Fibroblast of lung (primary cell): ENCODE measurements at regions not wholly inside any gene's neighbourhood (a gene's known extent, or its start where the extent isn't known, plus 50 kb on each side); places are given as distances from the start of the nearest gene placed in this dataset.

ENCODE experiments used
- DNase-seq, 2 donors: peaks; one replicate each; pipeline versions ENCODE4 v3.0.0 to v3.0.0-alpha.2; 2010; ENCODE audit warnings: low read depth in 2 of 2
- H2AFZ ChIP-seq: 2 replicates; pipeline ENCODE4 v1.5.1; 2012; ENCODE audit warnings: low read length, control low read depth, inconsistent platforms
- H3K27ac ChIP-seq: 2 replicates; pipeline ENCODE4 v1.5.1; 2011; ENCODE audit warnings: low read length, control low read depth; ENCODE audit not compliant: insufficient read depth
- H3K27me3 ChIP-seq: 2 replicates; pipeline ENCODE4 v1.5.1; 2011; ENCODE audit warnings: mild to moderate bottlenecking, low read length; ENCODE audit not compliant: control insufficient read depth, insufficient read depth
- H3K36me3 ChIP-seq: 2 replicates; pipeline ENCODE4 v1.5.1; 2011; ENCODE audit warnings: low read length; ENCODE audit not compliant: control insufficient read depth, insufficient read depth
- H3K4me1 ChIP-seq: 2 replicates; pipeline ENCODE4 v1.5.1; 2011; ENCODE audit warnings: low read length; ENCODE audit not compliant: control insufficient read depth, insufficient read depth; ENCODE audit errors: extremely low read depth
- H3K4me2 ChIP-seq: 2 replicates; pipeline ENCODE4 v1.5.1; 2011; ENCODE audit warnings: low read length, control low read depth; ENCODE audit not compliant: insufficient read depth; ENCODE audit errors: extremely low read depth
- H3K4me3 ChIP-seq, 4 experiments: fragments of 200-600 bp in 1 of 4; sonication (generic) in 1 of 4; replicated peaks in 1 of 4; 2 replicates each; pipeline ENCODE4 v1.5.1; 2011 to 2016; ENCODE audit warnings: low read length in 4 of 4, low read depth in 3 of 4, mild to moderate bottlenecking in 3 of 4, control low read depth in 2 of 4, inconsistent platforms in 1 of 4, mixed read lengths in 1 of 4; ENCODE audit not compliant: insufficient read depth in 1 of 4; ENCODE audit errors: control extremely low read depth in 1 of 4
- H3K79me2 ChIP-seq: 2 replicates; pipeline ENCODE4 v1.5.1; 2012; ENCODE audit warnings: mild to moderate bottlenecking, low read length, inconsistent platforms; ENCODE audit not compliant: control insufficient read depth, insufficient read depth
- H3K9ac ChIP-seq: 2 replicates; pipeline ENCODE4 v1.5.1; 2011; ENCODE audit warnings: mild to moderate bottlenecking, low read length, control low read depth; ENCODE audit not compliant: insufficient read depth
- H3K9me3 ChIP-seq: 2 replicates; pipeline ENCODE4 v1.5.1; 2012; ENCODE audit warnings: low read depth, low read length; ENCODE audit not compliant: control insufficient read depth, insufficient read depth
- H4K20me1 ChIP-seq: 2 replicates; pipeline ENCODE4 v1.5.1; 2011; ENCODE audit warnings: low read length; ENCODE audit not compliant: control insufficient read depth, insufficient read depth; ENCODE audit errors: extremely low read depth
- EZH2 ChIP-seq: IDR thresholded peaks from 2 replicates; pipeline ENCODE4 v1.5.1; 2012; ENCODE audit warnings: low read length, control low read depth, mild to moderate bottlenecking; ENCODE audit errors: missing control alignments
- TF ChIP-seq, protein P1 (sequence below), 2 donors: IDR thresholded peaks in 1 of 2; conservative IDR thresholded peaks in 1 of 2; 1 replicate in 1 of 2; 2 replicates in 1 of 2; pipeline ENCODE4 v1.5.1; 2011 to 2012; ENCODE audit warnings: low read length in 2 of 2, control low read depth in 1 of 2, inconsistent platforms in 1 of 2, low read depth in 1 of 2, mild to moderate bottlenecking in 1 of 2

DNA sequence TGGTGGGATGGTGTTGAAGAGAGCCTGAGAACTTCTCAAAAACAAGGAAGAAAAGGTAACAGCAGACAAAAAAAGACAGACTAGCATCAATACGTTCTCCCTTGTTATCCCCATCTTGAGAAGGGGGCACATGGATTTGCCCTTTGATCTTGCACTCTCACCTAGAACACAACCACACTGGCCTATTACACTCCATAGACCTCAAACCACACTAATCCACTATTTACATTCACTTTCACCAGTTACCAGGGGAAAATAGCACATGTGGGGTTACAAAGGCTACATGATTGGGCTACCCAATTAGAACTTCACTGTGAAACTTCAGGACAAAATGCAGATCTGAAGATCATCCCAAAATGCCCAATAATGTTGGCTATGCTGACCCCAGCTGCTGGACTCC lies 72.6 kb upstream of the SELENOP start:
- no peaks in the 10 kb centered on the region for H3K4me1 ChIP-seq
- no peaks in the 10 kb centered on the region for H4K20me1 ChIP-seq
- no peak overlapping the region for H3K4me3 ChIP-seq
- H3K27me3 ChIP-seq: peaks cover 4% of the 10 kb centered on the region
- H3K9ac ChIP-seq: no peak overlapping the region
- H3K36me3 ChIP-seq: no peaks in the 10 kb centered on the region
- no peaks in the 10 kb centered on the region for H3K79me2 ChIP-seq
- no peak for TF ChIP-seq EZH2
- TF ChIP-seq, protein P1, sequence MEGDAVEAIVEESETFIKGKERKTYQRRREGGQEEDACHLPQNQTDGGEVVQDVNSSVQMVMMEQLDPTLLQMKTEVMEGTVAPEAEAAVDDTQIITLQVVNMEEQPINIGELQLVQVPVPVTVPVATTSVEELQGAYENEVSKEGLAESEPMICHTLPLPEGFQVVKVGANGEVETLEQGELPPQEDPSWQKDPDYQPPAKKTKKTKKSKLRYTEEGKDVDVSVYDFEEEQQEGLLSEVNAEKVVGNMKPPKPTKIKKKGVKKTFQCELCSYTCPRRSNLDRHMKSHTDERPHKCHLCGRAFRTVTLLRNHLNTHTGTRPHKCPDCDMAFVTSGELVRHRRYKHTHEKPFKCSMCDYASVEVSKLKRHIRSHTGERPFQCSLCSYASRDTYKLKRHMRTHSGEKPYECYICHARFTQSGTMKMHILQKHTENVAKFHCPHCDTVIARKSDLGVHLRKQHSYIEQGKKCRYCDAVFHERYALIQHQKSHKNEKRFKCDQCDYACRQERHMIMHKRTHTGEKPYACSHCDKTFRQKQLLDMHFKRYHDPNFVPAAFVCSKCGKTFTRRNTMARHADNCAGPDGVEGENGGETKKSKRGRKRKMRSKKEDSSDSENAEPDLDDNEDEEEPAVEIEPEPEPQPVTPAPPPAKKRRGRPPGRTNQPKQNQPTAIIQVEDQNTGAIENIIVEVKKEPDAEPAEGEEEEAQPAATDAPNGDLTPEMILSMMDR (conservative IDR thresholded peaks at IDR 0.05 in 1 of 2, IDR thresholded peaks at IDR 0.05 in 1 of 2; ENCODE audit: low read depth in 1 of 2, low read length in 2 of 2): no peak
- H3K27ac ChIP-seq: no peak overlapping the region
- no peak for DNase-seq
- H3K4me2 ChIP-seq: no peak overlapping the region
- H2AFZ ChIP-seq: no peak overlapping the region
- no peaks in the 10 kb centered on the region for H3K9me3 ChIP-seq

DNA sequence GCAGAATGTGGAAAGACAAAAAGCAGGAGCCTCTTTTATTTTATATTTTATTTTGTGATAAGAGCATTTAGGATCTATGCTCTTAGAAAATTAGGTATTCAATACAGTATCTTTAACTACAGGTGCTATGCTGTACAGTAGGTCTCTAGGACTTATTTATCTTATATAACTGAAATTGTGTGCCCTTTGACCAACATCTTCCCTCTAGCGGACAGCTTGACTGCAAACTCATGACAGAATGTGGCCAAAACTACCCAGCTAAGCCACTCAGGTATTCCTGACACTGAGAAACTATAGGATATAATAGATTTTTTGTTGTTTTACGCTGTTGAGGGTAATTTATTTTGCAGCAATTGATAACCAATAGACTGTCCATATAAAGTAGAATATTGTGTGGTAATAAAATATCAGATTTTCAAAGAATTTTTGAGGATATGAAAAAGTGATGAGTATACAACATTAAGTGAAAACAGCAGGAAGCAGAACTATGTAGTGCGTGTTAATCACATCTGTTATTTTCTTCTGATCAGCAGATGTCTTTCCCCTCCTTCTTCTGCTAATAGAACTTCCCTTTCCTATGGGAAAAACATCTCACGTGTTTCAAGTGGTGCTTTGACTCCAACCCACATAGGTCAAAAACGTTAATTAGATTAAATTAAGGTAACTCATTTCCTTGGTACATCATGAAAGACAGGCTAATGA lies 69.9 kb upstream of the SELENOP start:
- no peaks in the 10 kb centered on the region for H3K4me1 ChIP-seq
- H3K9me3 ChIP-seq: no peaks in the 10 kb centered on the region
- no peak overlapping the region for H3K4me2 ChIP-seq
- peaks cover 4% of the 10 kb centered on the region for H3K27me3 ChIP-seq
- no peaks in the 10 kb centered on the region for H3K79me2 ChIP-seq
- DNase-seq: no peak
- TF ChIP-seq EZH2: no peak
- TF ChIP-seq, protein P1 (conservative IDR thresholded peaks at IDR 0.05 in 1 of 2, IDR thresholded peaks at IDR 0.05 in 1 of 2; ENCODE audit: low read depth in 1 of 2, low read length in 2 of 2): no peak
- no peak overlapping the region for H3K27ac ChIP-seq
- no peak overlapping the region for H2AFZ ChIP-seq
- no peak overlapping the region for H3K9ac ChIP-seq
- H3K4me3 ChIP-seq: no peak overlapping the region
- no peaks in the 10 kb centered on the region for H3K36me3 ChIP-seq
- H4K20me1 ChIP-seq: no peaks in the 10 kb centered on the region

DNA sequence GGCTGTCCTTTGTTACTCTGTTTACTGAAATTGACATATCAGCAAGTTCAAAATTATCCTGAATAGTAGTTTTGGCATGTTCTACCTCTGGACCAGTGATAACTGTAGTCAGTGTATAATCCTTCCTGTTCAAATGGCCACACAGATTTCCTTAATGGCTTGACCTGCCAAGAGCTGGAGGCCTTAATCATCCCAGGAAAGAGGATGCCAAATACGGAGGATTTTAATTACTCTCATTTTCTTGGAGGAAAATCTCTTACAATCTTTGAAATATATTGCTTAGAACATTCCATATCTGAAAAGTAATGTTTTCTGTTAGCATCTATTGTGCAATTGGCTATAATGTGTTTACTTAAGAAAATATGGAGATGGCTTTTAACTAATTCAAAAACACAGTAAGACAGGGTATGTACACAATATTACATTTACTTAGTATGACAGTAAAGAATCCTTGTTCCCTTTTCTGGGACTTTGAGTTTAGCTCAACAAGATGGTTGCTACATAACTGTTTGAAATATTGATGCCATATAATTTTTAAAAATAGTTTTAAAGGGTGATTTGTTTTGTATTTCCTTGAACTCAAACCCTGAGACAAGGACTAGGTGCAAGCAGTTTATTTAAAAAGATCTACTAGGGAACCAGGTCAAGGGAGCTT lies 68.9 kb upstream of the SELENOP start:
- no peaks in the 10 kb centered on the region for H3K79me2 ChIP-seq
- no peak for DNase-seq
- H3K27me3 ChIP-seq: no peaks in the 10 kb centered on the region
- no peaks in the 10 kb centered on the region for H3K4me1 ChIP-seq
- H3K4me3 ChIP-seq: no peak overlapping the region
- H4K20me1 ChIP-seq: no peaks in the 10 kb centered on the region
- H3K9me3 ChIP-seq: no peaks in the 10 kb centered on the region
- no peak overlapping the region for H3K27ac ChIP-seq
- H2AFZ ChIP-seq: no peak overlapping the region
- no peak overlapping the region for H3K4me2 ChIP-seq
- no peak overlapping the region for H3K9ac ChIP-seq
- no peak for TF ChIP-seq EZH2
- TF ChIP-seq, protein P1 (conservative IDR thresholded peaks at IDR 0.05 in 1 of 2, IDR thresholded peaks at IDR 0.05 in 1 of 2; ENCODE audit: low read depth in 1 of 2, low read length in 2 of 2): no peak
- H3K36me3 ChIP-seq: no peaks in the 10 kb centered on the region
